H1 (cell line): ENCODE measurements at regions not wholly inside any gene's neighbourhood (a gene's known extent, or its start where the extent isn't known, plus 50 kb on each side); places are given as distances from the start of the nearest gene placed in this dataset.

Experiments
- GTF2F1 ChIP-seq: IDR thresholded peaks from 2 replicates; pipeline ENCODE4 v1.6.1; 2012; ENCODE audit warnings: low read depth, low read length, improper control_type of control experiment, borderline replicate concordance
- MAX ChIP-seq: IDR thresholded peaks from 2 replicates; pipeline ENCODE4 v1.6.1; 2012; ENCODE audit warnings: inconsistent platforms

GRCh38 chr13:81888855-81889254 is 1547.9 kb upstream of the SPRY2 start (continued):
- TF ChIP-seq MAX (no peak), GTF2F1 (no peak)
